ENCODE measurements at regions not wholly inside any gene's neighbourhood (a gene's known extent, or its start where the extent isn't known, plus 50 kb on each side); places are given as distances from the start of the nearest gene placed in this dataset.

- H3K9me3 ChIP-seq (ENCODE audit: control insufficient read depth, insufficient read depth, low read depth, low read length), result no peaks in the 10 kb centered on the region
- no peak overlapping the region for H3K4me3 ChIP-seq (ENCODE audit: low read depth, low read length)
- no peak overlapping the region for H3K27ac ChIP-seq (ENCODE audit: extremely low read depth, low read depth, low read length)
- H3K4me1 ChIP-seq (ENCODE audit: control insufficient read depth, insufficient read depth, low read length), result peaks cover 13% of the 10 kb centered on the region
- TF ChIP-seq HOXA7 (CRISPR knock-in tag; IDR thresholded peaks at IDR 0.05; ENCODE audit: borderline replicate concordance) (no peak), ZEB2 (tag by site-specific recombination; IDR thresholded peaks at IDR 0.05) (no peak), ZNF140 (tag by site-specific recombination; IDR thresholded peaks at IDR 0.05) (no peak), KLF1 (tag by site-specific recombination; IDR thresholded peaks at IDR 0.05) (no peak), ZNF571 (tag by site-specific recombination; IDR thresholded peaks at IDR 0.05) (no peak), BCL11A (tag by site-specific recombination; IDR thresholded peaks at IDR 0.05; ENCODE audit: low read depth) (no peak), EGR2 (tag by site-specific recombination; IDR thresholded peaks at IDR 0.05; ENCODE audit: low read depth) (no peak), ZNF692 (tag by site-specific recombination; IDR thresholded peaks at IDR 0.05) (no peak), ZNF521 (tag by site-specific recombination; IDR thresholded peaks at IDR 0.05) (no peak), ZNF639 (tag by site-specific recombination; IDR thresholded peaks at IDR 0.05) (no peak), ZNF324 (tag by site-specific recombination; IDR thresholded peaks at IDR 0.05) (no peak), ZNF558 (tag by site-specific recombination; IDR thresholded peaks at IDR 0.05) (no peak), ZSCAN23 (tag by site-specific recombination; IDR thresholded peaks at IDR 0.05) (no peak), HOXD13 (CRISPR knock-in tag; IDR thresholded peaks at IDR 0.05; ENCODE audit: borderline replicate concordance) (no peak), ZNF274 (IDR thresholded peaks at IDR 0.05; ENCODE audit: low read length) (no peak), ZNF274 (tag by site-specific recombination; IDR thresholded peaks at IDR 0.05; ENCODE audit: borderline replicate concordance) (no peak), ZBTB8A (tag by site-specific recombination; IDR thresholded peaks at IDR 0.05) (no peak)
- no peaks in the 10 kb centered on the region for H3K36me3 ChIP-seq (ENCODE audit: control insufficient read depth in 2 of 2, insufficient read depth in 1 of 2, low read length in 2 of 2)
- ChIA-PET POLR2A (no interaction called here), CTCF (interaction anchor here (0.9 to 1.8 kb wide), 4 partner anchors 16 to 322 kb away, joined by 3 to 5 read pairs (median 4); a partner anchor contains a TSS)
These were observed 232.3 kb downstream of the HAUS1 start for GRCh38 chr18:46336278-46337111.

- ChIA-PET POLR2A (no interaction called here), CTCF (interaction anchor here (2.0 kb wide), 1 partner anchor 164 kb away, joined by 4 read pairs; a partner anchor contains a TSS)
- TF ChIP-seq OVOL3 (tag by site-specific recombination; IDR thresholded peaks at IDR 0.05), result no peak
- TF ChIP-seq ZNF184 (tag by site-specific recombination; IDR thresholded peaks at IDR 0.05), result no peak
- no peak for TF ChIP-seq ZNF585B (tag by site-specific recombination; IDR thresholded peaks at IDR 0.05)
- no peak for TF ChIP-seq ZNF133 (tag by site-specific recombination; IDR thresholded peaks at IDR 0.05)
- TF ChIP-seq ZNF626 (tag by site-specific recombination; IDR thresholded peaks at IDR 0.05), result no peak
- TF ChIP-seq IKZF3 (tag by site-specific recombination; IDR thresholded peaks at IDR 0.05), result no peak
- no peak for TF ChIP-seq ZNF280C (tag by site-specific recombination; IDR thresholded peaks at IDR 0.05)
- TF ChIP-seq ZNF112 (tag by site-specific recombination; IDR thresholded peaks at IDR 0.05), result no peak
- TF ChIP-seq ZNF18 (tag by site-specific recombination; IDR thresholded peaks at IDR 0.05), result no peak
- TF ChIP-seq KLF17 (tag by site-specific recombination; IDR thresholded peaks at IDR 0.05), result no peak
- H3K36me3 ChIP-seq (ENCODE audit: control insufficient read depth in 2 of 2, insufficient read depth in 1 of 2, low read length in 2 of 2), result no peaks in the 10 kb centered on the region
- no peaks in the 10 kb centered on the region for H3K9me3 ChIP-seq (ENCODE audit: control insufficient read depth, insufficient read depth, low read depth, low read length)
- no peak overlapping the region for H3K4me3 ChIP-seq (ENCODE audit: low read depth, low read length)
- no peak overlapping the region for H3K27ac ChIP-seq (ENCODE audit: extremely low read depth, low read depth, low read length)
- H3K4me1 ChIP-seq (ENCODE audit: control insufficient read depth, insufficient read depth, low read length), result peaks cover 13% of the 10 kb centered on the region
These were observed 233.1 kb downstream of the HAUS1 start for GRCh38 chr18:46337271-46337670.
